HepG2 (cell line): ENCODE measurements at regions not wholly inside any gene's neighbourhood (a gene's known extent, or its start where the extent isn't known, plus 50 kb on each side); places are given as distances from the start of the nearest gene placed in this dataset.

ENCODE experiments used
- ATAC-seq: fragments of 200-7000 bp; cut with Tn5 transposase; 3 replicates; pipeline ENCODE4 v1.9.1; 2020; ENCODE audit warnings: mild to moderate bottlenecking, moderate library complexity
- BruUV-seq: library from RNA; stranded (reverse); fragments of 400-500 nt; replicated peaks from 2 replicates; lab custom pipeline; 2021; lab: Mats Ljungman, UMichigan
- CTCF ChIA-PET: fragments of 300-600 bp; formaldehyde crosslinking; extraction: SDS; loops from one replicate; lab custom pipeline; 2021; ENCODE audit warnings: low total read pairs, inconsistent platforms, low intra/inter-chr PET ratio; lab: Yijun Ruan, JAX
- POLR2A ChIA-PET: fragments of 350-600 bp; sonication (Branson Sonifier 250); formaldehyde crosslinking; loops from one replicate; lab custom pipeline; 2020; ENCODE audit warnings: antibody characterized with exemption, inconsistent platforms; lab: Yijun Ruan, JAX
- DNase-seq: peaks from one replicate; pipeline ENCODE4 v3.0.0-alpha.2; 2015; ENCODE audit warnings: low spot score
- FAIRE-seq: peaks from 3 replicates; lab custom pipeline; 2011; peaks lifted over from hg19 to GRCh38; lab: Jason Lieb, UNC
- H2AFZ ChIP-seq: one replicate; pipeline ENCODE4 v1.6.1; 2011; ENCODE audit warnings: low read length, inconsistent platforms
- H3K27ac ChIP-seq: fragments of 300-600 bp; 3 replicates; pipeline ENCODE4 v1.8.0; 2011; ENCODE audit warnings: mixed run types, mild to moderate bottlenecking, mixed read lengths, low read length, inconsistent platforms; ENCODE audit not compliant: insufficient read depth; ENCODE audit errors: extremely low read length
- H3K27me3 ChIP-seq, 2 experiments: fragments of 200-600 bp in 1 of 2; 2 replicates in 1 of 2; 3 replicates in 1 of 2; pipeline versions ENCODE4 v1.6.0 to v1.8.0; 2011; ENCODE audit warnings: low read length in 2 of 2, mild to moderate bottlenecking in 2 of 2, moderate library complexity in 2 of 2, inconsistent platforms in 1 of 2; ENCODE audit not compliant: insufficient read depth in 2 of 2, control insufficient read depth in 1 of 2
- H3K36me3 ChIP-seq, 2 experiments: fragments of 200-600 bp in 1 of 2; replicated peaks in 1 of 2; 2 replicates in 1 of 2; 3 replicates in 1 of 2; pipeline versions ENCODE4 v1.5.1 to v1.8.0; 2011; ENCODE audit warnings: low read length in 2 of 2, inconsistent platforms in 1 of 2; ENCODE audit not compliant: insufficient read depth in 2 of 2, control insufficient read depth in 1 of 2
- H3K4me1 ChIP-seq: 2 replicates; pipeline ENCODE4 v1.5.1; 2012; ENCODE audit warnings: low read length, inconsistent platforms; ENCODE audit not compliant: insufficient read depth
- H3K4me2 ChIP-seq: 2 replicates; pipeline ENCODE4 v1.6.0; 2011; ENCODE audit warnings: low read depth, low read length, inconsistent platforms
- H3K4me3 ChIP-seq, 3 experiments: fragments of 200-600 bp in 1 of 3; sonication (generic), shearing (Covaris generic) in 1 of 3; replicated peaks in 1 of 3; 2 replicates each; pipeline ENCODE4 v1.5.1; 2011 to 2016; ENCODE audit warnings: low read length in 3 of 3, inconsistent platforms in 2 of 3, low read depth in 2 of 3, mild to moderate bottlenecking in 2 of 3, control low read depth in 1 of 3, mixed read lengths in 1 of 3; ENCODE audit not compliant: insufficient read depth in 1 of 3
- H3K79me2 ChIP-seq: one replicate; pipeline ENCODE4 v1.6.1; 2011; ENCODE audit warnings: low read length, inconsistent platforms; ENCODE audit not compliant: insufficient read depth
- H3K9ac ChIP-seq: 2 replicates; pipeline ENCODE4 v1.6.0; 2011; ENCODE audit warnings: mild to moderate bottlenecking, low read depth, low read length, inconsistent platforms; ENCODE audit not compliant: insufficient read depth
- H3K9me3 ChIP-seq: 2 replicates; pipeline ENCODE4 v1.5.1; 2012; ENCODE audit warnings: mild to moderate bottlenecking, low read length
- H4K20me1 ChIP-seq: 2 replicates; pipeline ENCODE4 v1.6.0; 2011; ENCODE audit warnings: inconsistent platforms, mild to moderate bottlenecking, low read length, moderate library complexity; ENCODE audit not compliant: insufficient read depth
- CSRNP2 ChIP-seq: sonication (generic); formaldehyde crosslinking; conservative IDR thresholded peaks from 2 replicates; pipeline ENCODE4 v1.8.0; 2022; ENCODE audit warnings: low read depth, missing genetic modification reagents
- E2F1 ChIP-seq: sonication (generic); formaldehyde crosslinking; IDR thresholded peaks from 2 replicates; pipeline ENCODE4 v1.5.0; 2020; ENCODE audit warnings: missing genetic modification reagents
- JUN ChIP-seq: sonication (generic); formaldehyde crosslinking; IDR thresholded peaks from 2 replicates; pipeline ENCODE4 v1.4.0; 2020; ENCODE audit warnings: mild to moderate bottlenecking, missing genetic modification reagents
- MZF1 ChIP-seq: sonication (generic); formaldehyde crosslinking; IDR thresholded peaks from 2 replicates; pipeline ENCODE4 v1.8.1; 2023; ENCODE audit warnings: mild to moderate bottlenecking, missing genetic modification reagents, borderline replicate concordance
- NFE2L1 ChIP-seq: sonication (generic); formaldehyde crosslinking; IDR thresholded peaks from 2 replicates; pipeline ENCODE4 v1.4.0; 2020; ENCODE audit warnings: missing genetic modification reagents, mild to moderate bottlenecking, borderline replicate concordance
- NKX3-1 ChIP-seq: sonication (generic); formaldehyde crosslinking; IDR thresholded peaks from 2 replicates; pipeline ENCODE4 v1.5.0; 2020; ENCODE audit warnings: missing genetic modification reagents
- PBX2 ChIP-seq: IDR thresholded peaks from 2 replicates; pipeline ENCODE4 v1.6.1; 2016; ENCODE audit warnings: control low read depth
- PCBP2 ChIP-seq: fragments of 200-400 bp; formaldehyde crosslinking; optimal IDR thresholded peaks from 2 replicates; pipeline ENCODE3; 2018; ENCODE audit warnings: low read length, low read depth; ENCODE audit not compliant: poor library complexity, severe bottlenecking
- RARA ChIP-seq: IDR thresholded peaks from 2 replicates; pipeline ENCODE4 v1.6.1; 2016; ENCODE audit warnings: missing genetic modification reagents, missing compliant biosample characterization
- SMARCE1 ChIP-seq: fragments of 450-650 bp; IDR thresholded peaks from 2 replicates; pipeline ENCODE4 v1.6.1; 2017; ENCODE audit warnings: borderline replicate concordance
- SPEN ChIP-seq: sonication (generic); formaldehyde crosslinking; IDR thresholded peaks from 2 replicates; pipeline ENCODE4 v1.5.1; 2020; ENCODE audit warnings: low read depth, mild to moderate bottlenecking, missing genetic modification reagents
- STAT5B ChIP-seq: sonication (generic); formaldehyde crosslinking; IDR thresholded peaks from 2 replicates; pipeline ENCODE4 v1.4.0; 2020; ENCODE audit warnings: missing genetic modification reagents
- ZNF383 ChIP-seq: sonication (generic); formaldehyde crosslinking; IDR thresholded peaks from 2 replicates; pipeline ENCODE4 v1.4.0; 2020; ENCODE audit warnings: missing genetic modification reagents, mild to moderate bottlenecking, borderline replicate concordance
- ZNF7 ChIP-seq: IDR thresholded peaks from 2 replicates; pipeline ENCODE4 v1.6.1; 2016; ENCODE audit warnings: missing biosample characterization, missing genetic modification reagents
- ZNF710 ChIP-seq: sonication (generic); formaldehyde crosslinking; IDR thresholded peaks from 2 replicates; pipeline ENCODE4 v1.5.0; 2020; ENCODE audit warnings: mild to moderate bottlenecking, missing genetic modification reagents, borderline replicate concordance
- ZNF746 ChIP-seq: sonication (generic); formaldehyde crosslinking; IDR thresholded peaks from 2 replicates; pipeline ENCODE4 v1.8.0; 2022; ENCODE audit warnings: mild to moderate bottlenecking, missing genetic modification reagents
- ZNF770 ChIP-seq: sonication (generic); formaldehyde crosslinking; IDR thresholded peaks from 2 replicates; pipeline ENCODE4 v1.5.0; 2020; ENCODE audit warnings: mild to moderate bottlenecking, missing genetic modification reagents
- WGBS: methylation state at CpG from one replicate; pipeline ENCODE4 v1.1.6; 2017; ENCODE audit warnings: low lambda C conversion rate; 5-methylcytosine and 5-hydroxymethylcytosine counted together
- in situ Hi-C: cut with HindIII; loops from 2 replicates; pipeline ENCODE4 v1.10.0; 2017; ENCODE audit warnings: low pct_unique_long_range_greater_than_20kb; ENCODE audit not compliant: extremely low pct_ligation_motif_present
- intact Hi-C: fragments of 100-400 bp; cut with micrococcal nuclease; formaldehyde crosslinking; loops from one replicate; pipeline ENCODE4 v1.10.0; 2022; ENCODE audit not compliant: unreplicated experiment

- CTCF ChIA-PET: no interaction called here
- FAIRE-seq (no peak), ATAC-seq (no peak), DNase-seq (no peak)
- H3K4me2 ChIP-seq: no peak overlapping the region
- WGBS: 14% methylated on average over 3 of the region's 3 CpGs
- POLR2A ChIA-PET: no interaction called here
- no peaks in the 10 kb centered on the region for H3K79me2 ChIP-seq
- no peak for TF ChIP-seq MZF1 (CRISPR knock-in tag)
- no peak for TF ChIP-seq STAT5B
- TF ChIP-seq PCBP2: no peak
- TF ChIP-seq NFE2L1 (CRISPR knock-in tag): no peak
- TF ChIP-seq PBX2 (CRISPR knock-in tag): no peak
- TF ChIP-seq NKX3-1 (CRISPR knock-in tag): no peak
- TF ChIP-seq CSRNP2 (CRISPR knock-in tag): no peak
- no peak for TF ChIP-seq SMARCE1
- TF ChIP-seq SPEN (CRISPR knock-in tag): no peak
- no peak for TF ChIP-seq ZNF383 (CRISPR knock-in tag)
- TF ChIP-seq E2F1 (CRISPR knock-in tag): no peak
- no peak for TF ChIP-seq JUN (CRISPR knock-in tag)
- no peak for TF ChIP-seq ZNF710 (CRISPR knock-in tag)
- no peak for TF ChIP-seq ZNF7 (CRISPR knock-in tag)
- TF ChIP-seq RARA (CRISPR knock-in tag): no peak
- no peak for TF ChIP-seq ZNF770
- TF ChIP-seq ZNF746 (CRISPR knock-in tag): no peak
- H4K20me1 ChIP-seq: no peaks in the 10 kb centered on the region
- H3K27me3 ChIP-seq: no peaks in the 10 kb centered on the region
- H3K36me3 ChIP-seq: no peaks in the 10 kb centered on the region
- H3K4me1 ChIP-seq: no peaks in the 10 kb centered on the region
- no TSS peak for BruUV-seq
- H3K9me3 ChIP-seq: peaks cover 34% of the 10 kb centered on the region; the same call in 1 of the 2 replicates
- intact Hi-C loops: no loop called here
- no peak overlapping the region for H2AFZ ChIP-seq
- H3K27ac ChIP-seq: no peak overlapping the region
- no peak overlapping the region for H3K9ac ChIP-seq
- in situ Hi-C loops: no loop called here
- H3K4me3 ChIP-seq: no peak overlapping the region
Measured at GRCh38 chr13:83204886-83205285, 677.4 kb downstream of the SLITRK1 start.
